ENCODE measurements at regions not wholly inside any gene's neighbourhood (a gene's known extent, or its start where the extent isn't known, plus 50 kb on each side); places are given as distances from the start of the nearest gene placed in this dataset.
A peak's percentile ranks its signal among the peaks of the same experiment; 100 is the strongest.

- no peak overlapping the region for H3K4me3 ChIP-seq (ENCODE audit: low read depth, low read length)
- no peak for DNase-seq (ENCODE audit: low read depth)
- no peak for TF ChIP-seq CTCF (IDR thresholded peaks at IDR 0.05; ENCODE audit: insufficient read depth, low read depth, low read length, missing control alignments)
Measured at GRCh38 chr15:98142572-98142971, 182.1 kb downstream of the ARRDC4 start.

- TF ChIP-seq CTCF (IDR thresholded peaks at IDR 0.05; ENCODE audit: insufficient read depth, low read depth, low read length, missing control alignments), result no peak
- H3K4me3 ChIP-seq (ENCODE audit: low read depth, low read length), result no peak overlapping the region
- DNase-seq (ENCODE audit: low read depth), result no peak
Measured at GRCh38 chr15:98143116-98143515, 182.6 kb downstream of the ARRDC4 start.

GRCh38 chr15:98144388-98144787 lies 183.9 kb downstream of the ARRDC4 start:
- TF ChIP-seq CTCF (IDR thresholded peaks at IDR 0.05; ENCODE audit: insufficient read depth, low read depth, low read length, missing control alignments), result no peak
- no peak overlapping the region for H3K4me3 ChIP-seq (ENCODE audit: low read depth, low read length)
- DNase-seq (ENCODE audit: low read depth), result no peak

GRCh38 chr15:98146031-98146820 lies 185.7 kb downstream of the ARRDC4 start:
- no peak overlapping the region for H3K4me3 ChIP-seq (ENCODE audit: low read depth, low read length)
- DNase-seq (ENCODE audit: low read depth), result no peak
- no peak for TF ChIP-seq CTCF (IDR thresholded peaks at IDR 0.05; ENCODE audit: insufficient read depth, low read depth, low read length, missing control alignments)

GRCh38 chr15:98147415-98147814 lies 186.9 kb downstream of the ARRDC4 start:
- peak; percentile 2 for DNase-seq (ENCODE audit: low read depth)
- no peak for TF ChIP-seq CTCF (IDR thresholded peaks at IDR 0.05; ENCODE audit: insufficient read depth, low read depth, low read length, missing control alignments)
- no peak overlapping the region for H3K4me3 ChIP-seq (ENCODE audit: low read depth, low read length)

GRCh38 chr15:98150084-98150483 lies 189.6 kb downstream of the ARRDC4 start:
- no peak for DNase-seq (ENCODE audit: low read depth)
- H3K4me3 ChIP-seq (ENCODE audit: low read depth, low read length), result no peak overlapping the region
- no peak for TF ChIP-seq CTCF (IDR thresholded peaks at IDR 0.05; ENCODE audit: insufficient read depth, low read depth, low read length, missing control alignments)

GRCh38 chr15:98150536-98150935 lies 190.0 kb downstream of the ARRDC4 start:
- H3K4me3 ChIP-seq (ENCODE audit: low read depth, low read length), result no peak overlapping the region
- no peak for DNase-seq (ENCODE audit: low read depth)
- TF ChIP-seq CTCF (IDR thresholded peaks at IDR 0.05; ENCODE audit: insufficient read depth, low read depth, low read length, missing control alignments), result no peak
